ENCODE measurements at regions not wholly inside any gene's neighbourhood (a gene's known extent, or its start where the extent isn't known, plus 50 kb on each side); places are given as distances from the start of the nearest gene placed in this dataset.

- TF ChIP-seq GATA3 (IDR thresholded peaks at IDR 0.05; ENCODE audit: low read depth, low read length) (no peak), GATA2 (IDR thresholded peaks at IDR 0.05; ENCODE audit: low read depth, low read length) (no peak)
Observed at GRCh38 chr4:53767482-53767881, 176.2 kb upstream of the LNX1 start.
